Mononuclear cell (primary cell): ENCODE measurements at regions not wholly inside any gene's neighbourhood (a gene's known extent, or its start where the extent isn't known, plus 50 kb on each side); places are given as distances from the start of the nearest gene placed in this dataset.
"Not testable (repeated sequence)": the region's sequence is repeated elsewhere in the genome, so short reads cannot be mapped to it uniquely, and the experiment has no call there.

ENCODE experiments used
- H3K27me3 ChIP-seq: 2 replicates; pipeline ENCODE4 v1.6.0; 2011; ENCODE audit warnings: low read length, control low read depth; ENCODE audit not compliant: insufficient read depth
- H3K4me1 ChIP-seq: 2 replicates; pipeline ENCODE4 v1.5.1; 2011; ENCODE audit warnings: mild to moderate bottlenecking, low read length, control low read depth; ENCODE audit not compliant: insufficient read depth
- H3K4me3 ChIP-seq: 2 replicates; pipeline ENCODE4 v1.5.1; 2011; ENCODE audit warnings: mild to moderate bottlenecking, low read length, moderate library complexity
- H3K9me3 ChIP-seq: 2 replicates; pipeline ENCODE4 v1.5.1; 2011; ENCODE audit warnings: low read depth, mild to moderate bottlenecking, control low read depth, low read length

DNA sequence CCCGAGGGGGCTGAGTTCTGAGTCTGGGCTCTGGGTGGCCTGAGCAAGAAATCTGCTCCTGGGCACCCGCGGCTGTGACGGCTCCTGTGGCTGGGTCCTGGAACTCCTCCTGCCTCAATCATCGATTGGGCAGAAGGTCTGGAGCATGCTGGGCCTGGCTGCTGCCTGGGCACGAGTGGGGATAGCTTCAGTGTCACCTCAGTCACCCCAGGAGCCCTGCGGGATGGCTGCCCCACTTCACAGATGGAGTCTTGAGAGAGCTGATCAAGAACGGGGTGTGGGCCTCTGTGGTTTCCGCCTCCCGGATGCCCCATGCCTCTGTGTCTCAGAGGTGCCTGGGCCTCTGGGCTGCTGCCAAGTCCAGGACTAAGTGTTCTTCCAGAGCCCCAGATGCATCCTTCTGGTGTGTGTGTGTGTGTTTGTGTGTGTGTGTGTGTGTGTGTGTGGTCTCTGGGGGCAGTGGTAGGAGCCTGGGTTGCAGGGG lies 185.6 kb upstream of the C14orf180 start:
- H3K9me3 ChIP-seq = no peaks in the 10 kb centered on the region
- no peak overlapping the region for H3K4me3 ChIP-seq
- no peaks in the 10 kb centered on the region for H3K27me3 ChIP-seq
- peaks cover 70% of the 10 kb centered on the region for H3K4me1 ChIP-seq

DNA sequence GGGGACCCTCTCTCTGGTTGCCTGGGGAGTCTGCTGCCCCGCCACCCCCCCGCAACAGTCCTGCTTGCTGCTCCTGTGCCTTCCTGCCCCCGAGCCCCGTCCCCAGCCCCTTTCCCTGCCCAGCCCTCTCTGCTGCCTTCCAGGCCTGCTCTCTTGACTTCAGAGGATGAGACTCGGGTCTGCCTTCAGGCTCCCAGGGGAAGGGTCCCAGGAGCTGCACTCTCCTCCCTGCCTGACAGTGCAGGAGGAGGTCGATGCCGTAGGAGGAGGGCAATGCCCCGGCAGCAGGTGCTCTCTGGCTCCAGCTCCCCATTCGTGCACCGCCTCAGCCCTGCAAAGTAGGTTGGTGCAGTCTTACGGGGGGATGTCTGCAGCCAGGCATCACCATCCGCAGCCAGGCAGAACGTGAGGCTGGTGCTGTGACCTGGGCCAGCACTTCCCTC lies 185.1 kb upstream of the C14orf180 start:
- Histone ChIP-seq H3K4me3 (no peak overlapping the region), H3K9me3 (no peaks in the 10 kb centered on the region), H3K4me1 (peaks cover 65% of the 10 kb centered on the region), H3K27me3 (no peaks in the 10 kb centered on the region)

DNA sequence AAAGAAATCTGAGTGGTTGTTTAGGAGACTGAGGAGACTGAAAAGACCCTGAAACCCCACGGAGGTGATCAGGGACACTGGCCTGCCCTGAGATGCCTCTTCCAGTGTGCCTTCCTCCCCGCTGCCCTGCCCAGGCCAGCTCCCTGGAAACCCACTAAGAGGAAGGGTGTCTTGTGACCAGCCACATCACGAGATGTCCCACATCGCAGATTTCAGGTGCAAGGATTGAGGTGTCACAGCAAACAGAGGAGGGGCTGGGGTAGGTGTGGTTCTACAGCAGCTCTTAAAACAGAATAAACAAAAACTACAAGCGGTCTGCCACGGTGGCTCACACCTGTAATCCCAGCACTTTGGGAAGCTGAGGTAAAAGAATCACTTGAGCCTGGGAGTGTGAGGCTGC lies 184.3 kb upstream of the C14orf180 start:
- Histone ChIP-seq H3K4me3 (no peak overlapping the region), H3K9me3 (no peaks in the 10 kb centered on the region), H3K27me3 (no peaks in the 10 kb centered on the region), H3K4me1 (peaks cover 57% of the 10 kb centered on the region)

DNA sequence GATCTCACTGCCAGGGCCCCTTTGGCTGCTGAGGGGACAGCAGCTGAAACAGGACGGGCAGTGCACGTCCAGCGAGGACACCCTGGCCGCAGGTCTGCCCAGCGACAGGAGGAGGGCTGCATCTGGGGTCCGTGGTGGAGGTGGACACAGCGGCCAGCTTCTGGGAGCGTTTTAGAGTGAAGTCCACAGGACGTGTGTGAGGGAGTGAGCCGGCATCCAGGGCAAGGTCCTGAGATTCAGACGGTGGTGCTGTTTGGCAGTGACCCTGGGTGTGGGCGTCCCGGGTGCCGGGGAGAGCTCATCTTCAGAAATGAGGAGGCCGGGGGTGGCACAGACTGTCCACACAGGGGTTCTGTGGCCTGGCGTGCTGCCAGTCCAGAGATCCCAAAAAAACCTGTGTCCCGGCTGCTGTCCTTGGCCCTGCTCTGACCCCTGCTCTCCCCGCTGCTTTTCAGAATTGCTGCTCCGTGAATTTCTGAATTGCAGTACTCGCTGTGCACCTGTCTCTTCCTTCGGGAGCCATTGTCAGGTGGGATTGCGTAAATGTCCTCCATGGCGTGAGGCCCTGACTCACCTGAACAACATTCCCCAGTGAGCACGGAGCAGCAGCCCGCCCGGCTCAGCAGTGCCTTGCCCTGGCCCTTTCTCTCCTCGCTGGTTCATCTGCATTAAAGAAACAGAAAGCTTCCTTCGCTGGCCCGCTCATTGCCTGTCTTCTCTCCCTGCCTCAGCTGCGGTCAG lies 183.5 kb upstream of the C14orf180 start:
- no peaks in the 10 kb centered on the region for H3K9me3 ChIP-seq
- peaks cover 48% of the 10 kb centered on the region for H3K4me1 ChIP-seq
- H3K27me3 ChIP-seq = no peaks in the 10 kb centered on the region
- H3K4me3 ChIP-seq = no peak overlapping the region

DNA sequence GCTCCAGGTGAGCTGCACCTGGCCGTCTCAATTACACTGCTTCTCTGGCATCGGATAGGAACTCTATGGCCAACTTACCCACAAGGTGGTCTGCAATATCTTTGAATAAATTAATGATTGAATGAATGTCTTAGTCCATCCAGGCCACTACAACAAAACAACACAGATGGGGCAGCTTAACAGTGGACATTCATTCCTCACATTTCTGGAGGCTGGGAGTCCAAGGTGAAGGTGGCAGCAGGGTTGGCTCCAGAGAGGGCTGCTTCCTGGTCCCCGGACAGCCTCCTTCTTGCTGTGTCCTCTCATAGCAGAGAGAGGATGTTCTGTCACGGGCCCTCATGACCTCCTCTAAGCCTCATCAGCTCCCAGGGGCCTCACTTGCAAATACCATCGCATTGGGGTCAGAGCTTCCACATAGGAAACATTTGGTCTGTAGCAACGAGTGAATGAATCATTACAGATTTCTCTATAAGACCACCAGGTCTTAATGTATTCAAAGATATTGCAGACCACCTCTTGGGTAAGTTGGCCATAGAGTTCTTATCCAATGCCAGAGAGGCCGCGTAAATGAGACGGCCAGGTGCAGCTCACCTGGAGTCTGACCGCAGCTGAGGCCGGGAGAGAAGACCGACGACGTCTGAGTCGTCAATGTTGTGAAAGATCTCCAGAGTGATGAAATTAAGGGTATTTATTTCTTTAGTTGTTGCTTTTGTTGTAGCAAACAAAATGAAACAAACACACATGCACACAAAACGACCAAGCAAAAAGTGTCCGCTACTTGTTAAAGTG lies 182.7 kb upstream of the C14orf180 start:
- H3K4me3 ChIP-seq = no peak overlapping the region
- no peaks in the 10 kb centered on the region for H3K27me3 ChIP-seq
- H3K4me1 ChIP-seq = peaks cover 41% of the 10 kb centered on the region
- H3K9me3 ChIP-seq = no peaks in the 10 kb centered on the region

DNA sequence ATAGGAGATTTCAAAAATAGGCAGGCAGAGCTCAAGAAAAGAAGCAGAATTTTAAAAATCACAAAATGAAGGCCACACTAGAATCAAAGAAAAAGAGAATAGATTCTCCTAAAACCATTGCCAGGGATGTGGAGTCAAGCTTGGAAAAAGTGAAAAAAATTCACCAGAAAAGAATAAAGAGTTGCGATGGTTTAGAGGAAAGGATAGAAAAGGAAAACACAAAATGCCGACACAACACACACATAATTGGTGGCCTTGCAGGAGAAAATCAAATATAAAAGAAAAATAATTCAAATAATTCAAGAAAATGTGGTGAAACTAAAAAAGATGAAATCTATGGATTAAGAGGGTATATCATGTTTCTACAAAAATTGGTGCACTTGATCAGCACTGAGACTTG lies 181.6 kb upstream of the C14orf180 start:
- Histone ChIP-seq H3K27me3 (no peaks in the 10 kb centered on the region), H3K4me1 (peaks cover 30% of the 10 kb centered on the region), H3K9me3 (no peaks in the 10 kb centered on the region), H3K4me3 (no peak overlapping the region)

DNA sequence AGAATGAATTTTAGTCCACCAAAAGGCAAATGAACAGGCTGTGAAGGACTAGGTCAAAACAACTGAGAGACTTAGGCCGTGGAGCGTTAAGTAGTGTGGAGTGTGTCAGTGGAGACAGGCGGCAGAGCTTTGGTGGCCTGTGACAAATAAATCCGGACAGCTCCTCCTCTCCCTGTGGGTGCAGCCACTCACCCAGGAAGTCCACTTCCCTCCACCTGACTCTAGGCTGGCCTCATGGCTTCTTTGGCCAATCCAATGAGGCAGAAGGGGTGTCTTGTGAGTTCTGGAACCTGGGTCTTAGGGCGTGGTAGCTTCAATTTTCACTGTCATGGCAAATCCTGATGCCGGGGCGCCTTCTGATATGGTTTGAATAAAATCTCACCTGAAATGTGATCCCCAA lies 180.9 kb upstream of the C14orf180 start:
- Histone ChIP-seq H3K9me3 (no peaks in the 10 kb centered on the region), H3K4me3 (no peak overlapping the region), H3K4me1 (peaks cover 23% of the 10 kb centered on the region), H3K27me3 (no peaks in the 10 kb centered on the region)

DNA sequence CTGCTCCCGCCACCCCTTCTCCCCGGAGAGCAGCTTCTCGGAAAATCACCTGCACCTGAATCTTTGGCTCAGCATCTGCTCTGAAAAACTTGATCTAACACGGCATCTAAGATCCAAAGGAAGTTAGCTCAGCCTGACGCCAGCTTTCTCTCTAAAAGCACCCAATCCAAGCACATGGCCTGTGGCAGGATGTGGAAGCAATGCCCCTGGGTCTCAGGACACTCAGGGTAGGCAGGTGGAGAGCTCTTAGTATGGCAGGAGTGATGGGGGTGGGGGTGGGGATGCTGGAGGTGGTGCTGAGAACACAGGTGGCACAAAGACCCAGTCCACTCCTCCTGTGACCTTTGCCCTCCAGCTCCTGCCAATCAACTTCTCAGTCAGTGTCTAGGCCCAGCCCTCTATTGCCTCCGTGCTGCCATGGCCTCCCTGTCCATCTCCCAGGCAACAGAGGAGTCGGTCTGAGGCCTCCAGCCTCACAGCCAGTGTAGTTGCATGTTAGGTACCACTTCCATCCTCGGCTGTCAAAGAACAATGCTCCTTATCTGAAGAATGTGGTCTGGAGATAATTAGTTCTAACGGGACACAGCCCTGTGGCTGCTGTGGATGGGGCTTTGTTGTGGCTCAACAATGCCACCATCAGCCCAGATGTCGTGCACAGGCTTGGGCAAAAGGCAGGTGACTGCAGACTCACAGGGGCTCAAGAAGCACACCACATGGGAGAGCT lies 180.0 kb upstream of the C14orf180 start:
- H3K27me3 ChIP-seq = no peaks in the 10 kb centered on the region
- H3K4me1 ChIP-seq = peaks cover 14% of the 10 kb centered on the region
- H3K4me3 ChIP-seq = no peak overlapping the region
- H3K9me3 ChIP-seq = no peaks in the 10 kb centered on the region

DNA sequence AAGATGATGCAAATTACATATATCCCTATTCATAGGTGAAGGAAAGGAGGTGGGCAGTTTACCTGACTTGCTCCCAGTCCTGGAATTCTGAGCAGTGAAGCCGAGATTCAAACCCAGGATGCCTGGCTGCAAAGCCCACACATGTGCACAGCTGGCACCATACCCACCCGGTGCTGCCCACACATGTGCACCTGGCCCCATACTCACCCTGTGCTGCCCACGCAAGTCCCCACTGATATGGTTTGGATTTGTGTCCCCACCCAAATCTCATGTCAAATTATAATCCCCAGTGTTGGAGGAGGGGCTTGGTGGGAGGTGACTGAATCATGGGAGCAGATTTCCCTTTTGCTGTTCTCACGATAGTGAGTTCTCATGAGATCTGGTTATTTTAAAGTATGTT lies 179.2 kb upstream of the C14orf180 start:
- Histone ChIP-seq H3K4me3 (no peak overlapping the region), H3K9me3 (no peaks in the 10 kb centered on the region), H3K4me1 (peaks cover 7% of the 10 kb centered on the region), H3K27me3 (no peaks in the 10 kb centered on the region)

DNA sequence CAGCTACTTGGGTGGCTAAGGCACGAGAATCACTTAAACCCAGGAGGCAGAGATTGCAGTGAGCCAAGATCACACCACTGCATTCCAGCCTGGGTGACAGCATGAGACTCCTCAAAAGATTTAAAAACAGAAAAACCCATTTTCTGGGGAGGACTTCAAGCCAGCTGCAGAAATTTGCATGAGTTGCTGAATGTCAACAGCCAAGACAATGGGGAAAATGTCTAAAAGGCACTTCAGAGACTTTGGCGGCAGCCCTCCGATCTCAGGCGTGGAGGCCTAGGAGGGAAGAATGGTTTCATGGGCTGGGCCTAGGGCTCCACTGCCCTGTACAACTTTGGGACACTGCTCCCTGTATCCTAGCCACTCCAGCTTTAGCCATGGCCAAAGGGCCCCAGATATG lies 177.8 kb upstream of the C14orf180 start:
- Histone ChIP-seq H3K9me3 (no peaks in the 10 kb centered on the region), H3K27me3 (no peaks in the 10 kb centered on the region), H3K4me1 (no peaks in the 10 kb centered on the region), H3K4me3 (no peak overlapping the region)

DNA sequence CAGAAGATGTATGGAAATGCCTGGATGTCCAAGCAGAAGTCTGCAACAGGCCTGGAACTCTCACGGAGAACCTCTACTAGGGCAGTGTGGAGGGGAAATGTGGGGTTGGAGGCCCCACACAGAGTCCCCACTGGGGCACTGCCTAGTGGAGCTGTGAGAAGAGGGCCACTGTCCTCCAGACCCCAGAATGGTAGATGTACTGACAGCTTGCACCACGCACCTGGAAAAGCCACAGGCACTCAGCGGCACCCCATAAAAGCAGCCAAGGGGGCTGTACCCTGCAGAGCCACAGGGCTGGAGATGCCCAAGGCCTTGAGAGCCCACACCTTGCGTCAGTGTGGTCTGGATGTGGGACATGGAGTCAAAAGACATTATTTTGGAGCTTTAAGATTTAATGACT lies 177.3 kb upstream of the C14orf180 start:
- H3K4me3 ChIP-seq, H3K9me3 ChIP-seq, H3K4me1 ChIP-seq, H3K27me3 ChIP-seq: not testable (repeated sequence)

DNA sequence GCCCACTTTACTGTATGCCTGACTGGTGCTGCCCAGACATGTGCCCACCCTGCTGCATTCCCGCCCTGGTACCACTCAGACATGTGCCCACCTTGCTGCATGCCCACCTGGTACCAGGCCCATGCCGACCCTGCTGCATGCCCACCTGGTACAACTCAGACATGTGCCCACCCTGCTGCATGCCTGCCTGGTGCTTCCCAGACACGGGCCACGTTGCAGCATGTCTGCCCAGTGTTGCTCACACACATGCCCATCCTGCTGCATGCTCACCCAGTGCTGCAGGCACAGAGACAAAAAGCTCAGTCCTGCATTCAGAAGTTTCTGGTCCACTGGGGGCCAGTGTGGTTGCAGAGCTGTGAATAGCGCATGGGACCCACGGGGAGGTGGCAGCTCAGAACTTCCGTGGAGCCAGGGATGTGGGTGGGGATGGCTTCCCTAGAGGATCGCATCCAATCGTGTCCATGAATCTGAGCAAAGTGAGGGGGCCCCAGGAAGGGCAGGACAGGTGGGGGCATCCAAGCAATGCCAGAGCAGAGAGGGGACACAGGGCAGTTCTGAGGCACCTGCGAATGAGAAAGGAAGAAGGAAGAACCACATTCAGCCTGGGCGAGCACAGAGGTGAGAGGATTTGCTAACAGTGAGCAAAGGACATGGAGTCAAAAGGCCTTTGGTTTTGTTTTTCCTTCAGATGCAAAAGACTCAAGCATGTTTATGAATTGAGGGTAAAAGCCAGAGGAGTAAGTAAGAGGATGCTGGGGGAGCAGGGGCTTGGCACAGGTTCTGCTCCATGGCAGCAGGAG lies 175.9 kb upstream of the C14orf180 start:
- Histone ChIP-seq H3K27me3 (no peaks in the 10 kb centered on the region), H3K4me3 (no peak overlapping the region), H3K4me1 (no peaks in the 10 kb centered on the region), H3K9me3 (no peaks in the 10 kb centered on the region)

DNA sequence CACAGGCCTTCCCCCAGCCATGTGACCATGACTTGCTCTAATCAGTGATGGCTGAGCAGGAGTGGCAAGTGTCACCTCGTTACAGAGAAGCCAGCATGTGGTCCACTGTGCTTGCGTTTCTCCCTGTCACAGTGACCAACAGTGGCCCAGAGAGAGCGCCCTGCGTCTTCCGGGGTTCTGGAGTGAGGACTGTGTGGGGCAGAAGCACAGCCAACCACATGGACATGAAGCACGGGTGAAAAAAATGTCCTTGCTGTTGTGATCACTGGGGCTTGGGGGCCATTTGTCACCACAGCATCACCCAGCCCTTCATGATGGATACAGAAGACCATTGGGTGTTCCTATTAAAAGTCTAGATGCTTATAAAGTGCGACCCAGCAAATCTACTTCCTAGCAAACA lies 174.6 kb upstream of the C14orf180 start:
- Histone ChIP-seq H3K9me3 (no peaks in the 10 kb centered on the region), H3K4me3 (no peak overlapping the region), H3K27me3 (no peaks in the 10 kb centered on the region), H3K4me1 (no peaks in the 10 kb centered on the region)

DNA sequence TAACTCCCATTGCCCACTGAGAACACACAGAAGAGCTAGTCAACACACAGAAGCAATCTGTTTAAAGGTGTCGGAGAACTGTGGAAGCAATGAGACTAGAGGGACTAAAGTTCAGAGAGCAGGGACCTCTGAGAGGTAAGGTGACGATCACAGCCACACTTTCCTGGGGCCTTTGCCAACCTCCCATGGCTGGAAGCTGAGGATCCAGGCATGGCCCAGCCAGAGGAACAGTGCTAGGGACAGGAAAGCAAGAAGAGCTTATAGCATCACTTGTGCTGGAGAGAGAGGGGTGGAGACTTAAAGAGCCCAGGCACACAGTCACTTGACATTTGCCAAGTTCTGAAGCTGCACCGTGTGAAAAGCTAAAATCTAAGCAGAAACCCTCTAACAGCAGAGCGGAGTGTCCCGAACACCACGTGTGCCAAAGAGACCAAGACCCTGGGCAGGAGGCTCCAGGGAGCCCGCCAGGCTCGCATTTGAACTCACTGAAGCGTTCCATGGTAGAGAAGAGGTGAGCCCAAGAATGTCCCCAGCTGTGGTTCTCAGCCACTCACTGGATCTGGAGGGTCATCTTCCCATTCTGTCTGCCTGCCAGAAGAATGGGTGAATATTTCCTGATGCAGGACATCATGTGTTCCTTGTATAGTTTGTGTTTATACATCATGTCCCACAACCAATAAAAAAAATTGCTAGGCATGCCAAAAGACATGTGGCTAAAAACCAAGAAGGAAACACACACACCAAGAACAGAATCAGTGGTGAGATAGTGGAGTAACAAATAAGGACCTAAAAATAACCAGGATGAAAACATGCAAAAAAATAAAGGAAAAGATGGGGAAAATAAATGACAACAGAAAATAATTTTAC lies 174.0 kb upstream of the C14orf180 start:
- no peaks in the 10 kb centered on the region for H3K9me3 ChIP-seq
- no peaks in the 10 kb centered on the region for H3K4me1 ChIP-seq
- H3K27me3 ChIP-seq = no peaks in the 10 kb centered on the region
- no peak overlapping the region for H3K4me3 ChIP-seq
